ENCODE measurements at regions not wholly inside any gene's neighbourhood (a gene's known extent, or its start where the extent isn't known, plus 50 kb on each side); places are given as distances from the start of the nearest gene placed in this dataset.

DNA sequence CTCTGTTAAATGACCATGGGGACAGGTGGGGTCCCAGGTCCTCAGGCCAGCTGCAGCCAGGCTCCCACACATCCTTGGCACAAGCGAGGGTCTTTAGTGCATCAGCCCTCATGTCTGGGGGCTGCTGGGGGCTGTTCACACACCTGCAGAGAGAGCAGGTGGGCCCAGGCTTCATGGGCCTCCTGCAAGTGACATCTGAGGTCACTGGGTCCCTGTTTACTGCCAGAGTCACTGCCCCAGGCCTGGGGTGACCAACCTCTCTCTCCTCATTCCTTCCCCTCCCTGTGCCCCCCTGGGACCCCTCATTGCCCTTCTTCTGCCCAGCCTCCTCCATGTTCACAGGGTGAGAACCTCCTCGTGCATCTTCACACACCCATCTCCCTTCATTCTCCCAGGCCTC lies 92.4 kb downstream of the RTL6 start:
- Histone ChIP-seq H3K9ac (ENCODE audit: low read depth, low read length) (no peak overlapping the region), H3K27ac (ENCODE audit: low read length) (no peak overlapping the region), H3K27me3 (ENCODE audit: insufficient read depth, low read length, poor library complexity) (no peaks in the 10 kb centered on the region), H3K4me2 (ENCODE audit: insufficient read depth, low read length) (no peak overlapping the region), H3K4me1 (ENCODE audit: insufficient read depth, low read length) (no peaks in the 10 kb centered on the region), H4K20me1 (ENCODE audit: insufficient read depth, low read length) (peaks cover 4% of the 10 kb centered on the region; the same call in 1 of the 2 replicates), H2AFZ (ENCODE audit: low read depth, low read length) (no peak overlapping the region), H3K36me3 (ENCODE audit: insufficient read depth, low read length) (no peaks in the 10 kb centered on the region), H3K4me3 (ENCODE audit: low read depth in 1 of 2, low read length in 2 of 2) (no peak overlapping the region), H3K9me3 (ENCODE audit: insufficient read depth, low read length, severe bottlenecking) (no peaks in the 10 kb centered on the region), H3K79me2 (ENCODE audit: insufficient read depth, low read length) (no peaks in the 10 kb centered on the region)
- DNase-seq (no peak), ATAC-seq (ENCODE audit: insufficient read depth, low read depth) (no peak)
- no peak for TF ChIP-seq EZH2 (IDR thresholded peaks at IDR 0.05; ENCODE audit: borderline replicate concordance, low read depth, low read length, severe bottlenecking)
- TF ChIP-seq CTCF (IDR thresholded peaks at IDR 0.05; ENCODE audit: borderline replicate concordance, extremely low read depth, low read length, poor library complexity, severe bottlenecking) = no peak

- Histone ChIP-seq H4K20me1 (ENCODE audit: insufficient read depth, low read length) (peaks cover 4% of the 10 kb centered on the region; the same call in 1 of the 2 replicates), H3K4me2 (ENCODE audit: insufficient read depth, low read length) (no peak overlapping the region), H3K9ac (ENCODE audit: low read depth, low read length) (no peak overlapping the region), H3K79me2 (ENCODE audit: insufficient read depth, low read length) (no peaks in the 10 kb centered on the region), H3K9me3 (ENCODE audit: insufficient read depth, low read length, severe bottlenecking) (no peaks in the 10 kb centered on the region), H2AFZ (ENCODE audit: low read depth, low read length) (no peak overlapping the region), H3K27ac (ENCODE audit: low read length) (no peak overlapping the region), H3K4me3 (ENCODE audit: low read depth in 1 of 2, low read length in 2 of 2) (no peak overlapping the region), H3K36me3 (ENCODE audit: insufficient read depth, low read length) (no peaks in the 10 kb centered on the region), H3K4me1 (ENCODE audit: insufficient read depth, low read length) (no peaks in the 10 kb centered on the region), H3K27me3 (ENCODE audit: insufficient read depth, low read length, poor library complexity) (no peaks in the 10 kb centered on the region)
- DNase-seq (no peak), ATAC-seq (ENCODE audit: insufficient read depth, low read depth) (no peak)
- TF ChIP-seq CTCF (IDR thresholded peaks at IDR 0.05; ENCODE audit: borderline replicate concordance, extremely low read depth, low read length, poor library complexity, severe bottlenecking) = no peak
- no peak for TF ChIP-seq EZH2 (IDR thresholded peaks at IDR 0.05; ENCODE audit: borderline replicate concordance, low read depth, low read length, severe bottlenecking)
Measured at GRCh38 chr22:44404341-44405020, 91.7 kb upstream of the SHISAL1 start.

DNA sequence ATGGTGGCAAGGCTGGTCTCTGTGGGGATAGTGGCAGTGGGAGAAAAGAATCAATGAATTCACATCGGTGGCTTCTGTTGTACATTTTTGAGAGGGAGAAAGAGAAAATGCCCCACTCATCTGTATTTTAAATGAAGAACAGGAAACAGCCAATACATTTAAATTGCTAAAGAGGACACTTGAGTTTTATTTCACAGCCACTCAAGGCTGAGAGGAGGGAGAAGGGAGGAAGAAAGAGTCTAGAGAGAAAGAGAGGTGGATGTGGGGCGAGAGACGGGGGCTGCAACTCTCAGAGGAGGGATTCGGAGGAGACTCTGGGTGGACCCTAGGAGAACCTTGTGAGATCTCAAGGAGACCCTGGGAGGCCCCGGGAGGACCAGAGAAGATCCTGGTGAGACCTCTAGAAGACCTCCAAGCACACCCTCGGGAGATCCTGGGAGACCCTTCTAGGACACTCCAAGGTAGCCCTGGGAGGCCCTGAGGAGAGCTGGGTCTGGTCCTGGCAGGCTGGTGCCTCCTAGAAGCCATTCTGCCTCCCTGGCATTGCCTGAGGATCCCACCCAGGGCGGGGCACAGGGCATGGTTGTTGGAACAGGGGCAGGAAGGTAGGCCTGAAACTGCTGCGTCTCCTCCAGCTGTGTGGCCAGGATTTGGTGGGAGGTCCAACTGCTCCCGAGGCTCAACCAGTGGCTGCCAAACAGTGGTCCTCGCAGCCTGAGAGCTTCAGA lies 91.0 kb upstream of the SHISAL1 start:
- H3K79me2 ChIP-seq (ENCODE audit: insufficient read depth, low read length) = no peaks in the 10 kb centered on the region
- no peaks in the 10 kb centered on the region for H3K9me3 ChIP-seq (ENCODE audit: insufficient read depth, low read length, severe bottlenecking)
- no peak for TF ChIP-seq EZH2 (IDR thresholded peaks at IDR 0.05; ENCODE audit: borderline replicate concordance, low read depth, low read length, severe bottlenecking)
- no peak for TF ChIP-seq CTCF (IDR thresholded peaks at IDR 0.05; ENCODE audit: borderline replicate concordance, extremely low read depth, low read length, poor library complexity, severe bottlenecking)
- ATAC-seq (ENCODE audit: insufficient read depth, low read depth) = no peak
- no peak overlapping the region for H3K4me3 ChIP-seq (ENCODE audit: low read depth in 1 of 2, low read length in 2 of 2)
- H3K36me3 ChIP-seq (ENCODE audit: insufficient read depth, low read length) = no peaks in the 10 kb centered on the region
- H4K20me1 ChIP-seq (ENCODE audit: insufficient read depth, low read length) = peaks cover 4% of the 10 kb centered on the region; the same call in 1 of the 2 replicates
- H3K4me2 ChIP-seq (ENCODE audit: insufficient read depth, low read length) = no peak overlapping the region
- no peak overlapping the region for H2AFZ ChIP-seq (ENCODE audit: low read depth, low read length)
- H3K27me3 ChIP-seq (ENCODE audit: insufficient read depth, low read length, poor library complexity) = no peaks in the 10 kb centered on the region
- no peak overlapping the region for H3K27ac ChIP-seq (ENCODE audit: low read length)
- H3K4me1 ChIP-seq (ENCODE audit: insufficient read depth, low read length) = no peaks in the 10 kb centered on the region
- no peak for DNase-seq
- H3K9ac ChIP-seq (ENCODE audit: low read depth, low read length) = no peak overlapping the region
